Endodermal cell (in vitro differentiated cells): ENCODE measurements at regions not wholly inside any gene's neighbourhood (a gene's known extent, or its start where the extent isn't known, plus 50 kb on each side); places are given as distances from the start of the nearest gene placed in this dataset.

Experiments
- DNase-seq: peaks from one replicate; pipeline ENCODE4 v3.0.0-alpha.2; 2017
- H3K27ac ChIP-seq: 2 replicates; pipeline ENCODE4 v1.5.1; 2013; ENCODE audit warnings: mild to moderate bottlenecking, low read depth, low read length, moderate library complexity
- H3K27me3 ChIP-seq: 2 replicates; pipeline ENCODE4 v1.6.1; 2013; ENCODE audit warnings: mild to moderate bottlenecking, low read length, moderate library complexity; ENCODE audit not compliant: insufficient read depth, control insufficient read depth, poor library complexity, severe bottlenecking
- H3K36me3 ChIP-seq: 2 replicates; pipeline ENCODE4 v1.7.0; 2013; ENCODE audit warnings: mild to moderate bottlenecking, low read length, moderate library complexity; ENCODE audit not compliant: control insufficient read depth, insufficient read depth
- H3K4me1 ChIP-seq: one replicate; pipeline ENCODE4 v1.7.0; 2013; ENCODE audit warnings: low read length; ENCODE audit not compliant: control insufficient read depth, insufficient read depth
- H3K4me3 ChIP-seq: 2 replicates; pipeline ENCODE4 v1.5.1; 2013; ENCODE audit warnings: mild to moderate bottlenecking, low read length, moderate library complexity
- H3K9ac ChIP-seq: 2 replicates; pipeline ENCODE4 v1.6.1; 2013; ENCODE audit warnings: mild to moderate bottlenecking, low read length, moderate library complexity; ENCODE audit not compliant: poor library complexity, severe bottlenecking; ENCODE audit errors: extremely low read depth
- H3K9me3 ChIP-seq: 2 replicates; pipeline ENCODE4 v1.6.1; 2013; ENCODE audit warnings: mild to moderate bottlenecking, low read length, moderate library complexity; ENCODE audit not compliant: control insufficient read depth
- H3K27ac Mint-ChIP-seq: 2 replicates; pipeline ENCODE4 v1.8.0; 2020; ENCODE audit warnings: mixed read lengths
- H3K27me3 Mint-ChIP-seq: 2 replicates; pipeline ENCODE4 v1.8.0; 2021; ENCODE audit warnings: mild to moderate bottlenecking, mixed read lengths; ENCODE audit not compliant: insufficient read depth
- H3K36me3 Mint-ChIP-seq: 2 replicates; pipeline ENCODE4 v1.8.0; 2020; ENCODE audit warnings: low read depth, mixed read lengths
- H3K4me1 Mint-ChIP-seq: 2 replicates; pipeline ENCODE4 v1.8.0; 2020; ENCODE audit warnings: mixed read lengths
- H3K4me3 Mint-ChIP-seq: 2 replicates; pipeline ENCODE4 v1.8.0; 2020; ENCODE audit warnings: mild to moderate bottlenecking, moderate library complexity, mixed read lengths
- H3K9me3 Mint-ChIP-seq: 2 replicates; pipeline ENCODE4 v1.8.0; 2020; ENCODE audit warnings: mild to moderate bottlenecking, mixed read lengths
- whole genome bisulfite sequencing, 2 experiments: methylation state at CpG; one replicate each; pipeline versions ENCODE4 v1.1.5 to v1.1.7; 2013; ENCODE audit warnings: missing lambda C conversion rate in 2 of 2, mixed read lengths in 1 of 2; ENCODE audit not compliant: insufficient coverage in 1 of 2, insufficient read length in 1 of 2; 5-methylcytosine and 5-hydroxymethylcytosine counted together
- TF ChIP-seq, protein P1 (sequence below): fragments of 200-600 bp; sonication (generic); conservative IDR thresholded peaks from 2 replicates; pipeline ENCODE4 v1.5.0; 2021; ENCODE audit warnings: antibody characterized with exemption, mild to moderate bottlenecking

- H3K27ac Mint-ChIP-seq: no peak overlapping the region
- TF ChIP-seq, protein P1, sequence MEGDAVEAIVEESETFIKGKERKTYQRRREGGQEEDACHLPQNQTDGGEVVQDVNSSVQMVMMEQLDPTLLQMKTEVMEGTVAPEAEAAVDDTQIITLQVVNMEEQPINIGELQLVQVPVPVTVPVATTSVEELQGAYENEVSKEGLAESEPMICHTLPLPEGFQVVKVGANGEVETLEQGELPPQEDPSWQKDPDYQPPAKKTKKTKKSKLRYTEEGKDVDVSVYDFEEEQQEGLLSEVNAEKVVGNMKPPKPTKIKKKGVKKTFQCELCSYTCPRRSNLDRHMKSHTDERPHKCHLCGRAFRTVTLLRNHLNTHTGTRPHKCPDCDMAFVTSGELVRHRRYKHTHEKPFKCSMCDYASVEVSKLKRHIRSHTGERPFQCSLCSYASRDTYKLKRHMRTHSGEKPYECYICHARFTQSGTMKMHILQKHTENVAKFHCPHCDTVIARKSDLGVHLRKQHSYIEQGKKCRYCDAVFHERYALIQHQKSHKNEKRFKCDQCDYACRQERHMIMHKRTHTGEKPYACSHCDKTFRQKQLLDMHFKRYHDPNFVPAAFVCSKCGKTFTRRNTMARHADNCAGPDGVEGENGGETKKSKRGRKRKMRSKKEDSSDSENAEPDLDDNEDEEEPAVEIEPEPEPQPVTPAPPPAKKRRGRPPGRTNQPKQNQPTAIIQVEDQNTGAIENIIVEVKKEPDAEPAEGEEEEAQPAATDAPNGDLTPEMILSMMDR: no peak
- H3K4me1 Mint-ChIP-seq: peaks cover 5% of the 10 kb centered on the region
- peaks cover 2% of the 10 kb centered on the region for H3K9me3 ChIP-seq
- no peaks in the 10 kb centered on the region for H3K4me1 ChIP-seq
- peaks cover 5% of the 10 kb centered on the region for H3K9me3 Mint-ChIP-seq
- no peak overlapping the region for H3K4me3 Mint-ChIP-seq
- 88 to 100% methylated on average over 1 to 4 of the region's 5 CpGs for WGBS, 2 experiments
- DNase-seq: no peak
- H3K9ac ChIP-seq: no peak overlapping the region
- H3K36me3 ChIP-seq: no peaks in the 10 kb centered on the region
- H3K27me3 ChIP-seq: no peaks in the 10 kb centered on the region
- H3K36me3 Mint-ChIP-seq: no peaks in the 10 kb centered on the region
- H3K27me3 Mint-ChIP-seq: no peaks in the 10 kb centered on the region
- no peak overlapping the region for H3K4me3 ChIP-seq
- no peak overlapping the region for H3K27ac ChIP-seq
Measured at GRCh38 chr15:94889153-94889552, 657.8 kb downstream of the MCTP2 start.

DNA sequence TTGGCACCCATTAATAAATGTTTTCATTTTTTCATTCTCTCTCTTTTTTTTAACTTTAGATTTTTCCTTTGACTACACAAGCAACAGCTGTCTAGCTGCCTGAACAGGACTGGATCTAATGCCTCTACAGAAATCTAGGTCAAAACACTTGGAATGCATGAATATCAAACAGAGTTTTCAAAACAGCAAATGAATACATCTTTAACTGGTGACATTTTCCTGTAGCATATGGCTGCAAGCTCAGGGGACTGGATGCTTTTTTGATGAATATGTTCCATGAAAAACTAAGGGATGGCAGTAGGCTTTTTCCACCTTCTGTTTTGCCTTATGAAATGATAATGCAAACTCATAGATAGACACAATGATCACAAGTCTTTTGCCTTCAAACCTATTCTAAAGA, 661.7 kb downstream of the MCTP2 start:
- no peaks in the 10 kb centered on the region for H3K36me3 ChIP-seq
- H3K4me1 Mint-ChIP-seq: peaks cover 5% of the 10 kb centered on the region
- no peaks in the 10 kb centered on the region for H3K27me3 Mint-ChIP-seq
- no peak overlapping the region for H3K4me3 Mint-ChIP-seq
- H3K27ac Mint-ChIP-seq: no peak overlapping the region
- DNase-seq: no peak
- H3K36me3 Mint-ChIP-seq: no peaks in the 10 kb centered on the region
- no peak overlapping the region for H3K9ac ChIP-seq
- H3K9me3 Mint-ChIP-seq: peaks cover 4% of the 10 kb centered on the region
- no peaks in the 10 kb centered on the region for H3K27me3 ChIP-seq
- no peaks in the 10 kb centered on the region for H3K4me1 ChIP-seq
- no peak overlapping the region for H3K27ac ChIP-seq
- TF ChIP-seq, protein P1: no peak
- H3K4me3 ChIP-seq: no peak overlapping the region
- peaks cover 10% of the 10 kb centered on the region for H3K9me3 ChIP-seq

GRCh38 chr15:94894056-94894455, 662.7 kb downstream of the MCTP2 start:
- Mint-ChIP-seq H3K9me3 (peaks cover 4% of the 10 kb centered on the region), H3K27me3 (no peaks in the 10 kb centered on the region), H3K4me3 (no peak overlapping the region), H3K4me1 (peaks cover 5% of the 10 kb centered on the region), H3K36me3 (no peaks in the 10 kb centered on the region), H3K27ac (no peak overlapping the region)
- Histone ChIP-seq H3K36me3 (no peaks in the 10 kb centered on the region), H3K27me3 (no peaks in the 10 kb centered on the region), H3K4me3 (no peak overlapping the region), H3K27ac (no peak overlapping the region), H3K9ac (no peak overlapping the region), H3K4me1 (no peaks in the 10 kb centered on the region), H3K9me3 (peaks cover 10% of the 10 kb centered on the region)
- DNase-seq: no peak
- TF ChIP-seq, protein P1: no peak
- 90 to 100% methylated on average over 1 to 3 of the region's 3 CpGs for WGBS, 2 experiments
